ENCODE measurements at regions not wholly inside any gene's neighbourhood (a gene's known extent, or its start where the extent isn't known, plus 50 kb on each side); places are given as distances from the start of the nearest gene placed in this dataset.

GRCh38 chr13:84686973-84687372, 804.7 kb upstream of the SLITRK1 start:
- TF ChIP-seq CTCF (IDR thresholded peaks at IDR 0.05) (no peak), EZH2 (IDR thresholded peaks at IDR 0.05) (no peak), EZH2phosphoT487 (IDR thresholded peaks at IDR 0.05) (no peak)
